ENCODE measurements at regions not wholly inside any gene's neighbourhood (a gene's known extent, or its start where the extent isn't known, plus 50 kb on each side); places are given as distances from the start of the nearest gene placed in this dataset.

DNA sequence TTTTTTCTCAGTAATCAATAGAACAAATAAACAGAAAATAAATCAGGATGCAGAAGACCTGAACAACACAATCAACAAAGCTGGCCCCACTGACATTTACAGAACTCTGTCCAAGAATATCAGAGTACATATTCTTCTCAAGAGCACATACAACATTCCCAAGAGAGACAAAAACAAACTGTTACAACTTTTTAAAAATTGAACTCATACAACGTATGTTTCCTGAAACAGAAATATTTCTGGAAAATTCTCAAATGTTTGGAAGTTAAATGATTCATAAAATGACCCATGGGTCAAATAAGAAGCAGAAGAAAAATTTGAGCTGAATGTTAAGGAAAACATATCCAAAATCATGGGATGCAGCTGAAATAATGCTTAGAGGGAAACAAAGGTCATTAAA, 93.9 kb upstream of the VIPR2 start:
- TF ChIP-seq, protein P1, sequence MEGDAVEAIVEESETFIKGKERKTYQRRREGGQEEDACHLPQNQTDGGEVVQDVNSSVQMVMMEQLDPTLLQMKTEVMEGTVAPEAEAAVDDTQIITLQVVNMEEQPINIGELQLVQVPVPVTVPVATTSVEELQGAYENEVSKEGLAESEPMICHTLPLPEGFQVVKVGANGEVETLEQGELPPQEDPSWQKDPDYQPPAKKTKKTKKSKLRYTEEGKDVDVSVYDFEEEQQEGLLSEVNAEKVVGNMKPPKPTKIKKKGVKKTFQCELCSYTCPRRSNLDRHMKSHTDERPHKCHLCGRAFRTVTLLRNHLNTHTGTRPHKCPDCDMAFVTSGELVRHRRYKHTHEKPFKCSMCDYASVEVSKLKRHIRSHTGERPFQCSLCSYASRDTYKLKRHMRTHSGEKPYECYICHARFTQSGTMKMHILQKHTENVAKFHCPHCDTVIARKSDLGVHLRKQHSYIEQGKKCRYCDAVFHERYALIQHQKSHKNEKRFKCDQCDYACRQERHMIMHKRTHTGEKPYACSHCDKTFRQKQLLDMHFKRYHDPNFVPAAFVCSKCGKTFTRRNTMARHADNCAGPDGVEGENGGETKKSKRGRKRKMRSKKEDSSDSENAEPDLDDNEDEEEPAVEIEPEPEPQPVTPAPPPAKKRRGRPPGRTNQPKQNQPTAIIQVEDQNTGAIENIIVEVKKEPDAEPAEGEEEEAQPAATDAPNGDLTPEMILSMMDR (IDR thresholded peaks at IDR 0.05): no peak
- no peak for TF ChIP-seq POLR2A (IDR thresholded peaks at IDR 0.05)
- no peak for TF ChIP-seq EP300 (IDR thresholded peaks at IDR 0.05)
